HG03521 (cell line): ENCODE measurements at regions not wholly inside any gene's neighbourhood (a gene's known extent, or its start where the extent isn't known, plus 50 kb on each side); places are given as distances from the start of the nearest gene placed in this dataset.

ENCODE experiments used
- ATAC-seq: cut with Tn5 transposase; IDR thresholded peaks from one replicate; pipeline ENCODE4 v1.9.1; 2021; ENCODE audit warnings: mild to moderate bottlenecking, moderate library complexity; ENCODE audit not compliant: unreplicated experiment

DNA sequence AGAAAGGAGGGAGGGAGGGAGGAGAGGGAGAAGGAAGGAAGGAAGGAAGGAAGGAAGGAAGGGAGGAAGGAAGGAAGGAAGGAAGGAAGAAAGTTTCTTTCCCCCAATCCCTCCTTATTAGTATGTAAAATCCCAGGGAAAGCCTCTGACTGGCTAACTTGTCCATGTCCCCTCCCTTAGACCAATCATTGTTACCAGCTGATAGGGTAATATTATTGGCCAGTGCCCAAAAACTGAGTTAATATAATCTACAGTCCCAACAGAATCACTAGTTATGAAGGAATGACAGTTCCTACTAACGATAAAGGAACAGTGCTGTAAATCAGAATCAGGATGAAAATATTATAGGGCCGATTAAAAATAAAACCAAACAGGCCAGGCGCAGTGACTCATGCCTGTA lies 53.6 kb upstream of the CCNG1 start:
- no peak for ATAC-seq

- ATAC-seq: no peak
These were observed 52.7 kb upstream of the CCNG1 start for GRCh38 chr5:163384669-163385068.

- no peak for ATAC-seq
These were observed 52.1 kb upstream of the CCNG1 start for GRCh38 chr5:163385271-163385670.

DNA sequence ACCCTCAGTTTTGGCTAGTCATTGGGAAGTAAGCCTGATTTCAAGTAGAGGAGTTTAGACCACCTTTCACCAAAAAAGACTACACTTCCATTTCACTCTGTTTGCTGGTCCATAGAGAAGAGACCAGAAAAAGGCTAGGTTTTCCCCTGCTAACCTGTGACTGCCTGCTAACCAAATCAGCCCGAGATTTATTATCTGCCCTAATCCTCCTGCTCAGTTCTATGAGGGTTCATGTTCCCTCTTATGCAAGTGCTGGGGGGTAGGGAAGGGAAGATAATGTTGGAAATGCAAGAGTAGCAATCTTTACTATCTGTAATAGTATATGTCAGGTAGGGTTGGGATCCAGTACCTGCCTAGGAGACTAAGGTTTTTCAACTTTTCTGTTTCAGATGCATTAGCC lies 51.6 kb upstream of the CCNG1 start:
- ATAC-seq: no peak

- ATAC-seq: no peak
These were observed 51.0 kb upstream of the CCNG1 start for GRCh38 chr5:163386352-163386751.

DNA sequence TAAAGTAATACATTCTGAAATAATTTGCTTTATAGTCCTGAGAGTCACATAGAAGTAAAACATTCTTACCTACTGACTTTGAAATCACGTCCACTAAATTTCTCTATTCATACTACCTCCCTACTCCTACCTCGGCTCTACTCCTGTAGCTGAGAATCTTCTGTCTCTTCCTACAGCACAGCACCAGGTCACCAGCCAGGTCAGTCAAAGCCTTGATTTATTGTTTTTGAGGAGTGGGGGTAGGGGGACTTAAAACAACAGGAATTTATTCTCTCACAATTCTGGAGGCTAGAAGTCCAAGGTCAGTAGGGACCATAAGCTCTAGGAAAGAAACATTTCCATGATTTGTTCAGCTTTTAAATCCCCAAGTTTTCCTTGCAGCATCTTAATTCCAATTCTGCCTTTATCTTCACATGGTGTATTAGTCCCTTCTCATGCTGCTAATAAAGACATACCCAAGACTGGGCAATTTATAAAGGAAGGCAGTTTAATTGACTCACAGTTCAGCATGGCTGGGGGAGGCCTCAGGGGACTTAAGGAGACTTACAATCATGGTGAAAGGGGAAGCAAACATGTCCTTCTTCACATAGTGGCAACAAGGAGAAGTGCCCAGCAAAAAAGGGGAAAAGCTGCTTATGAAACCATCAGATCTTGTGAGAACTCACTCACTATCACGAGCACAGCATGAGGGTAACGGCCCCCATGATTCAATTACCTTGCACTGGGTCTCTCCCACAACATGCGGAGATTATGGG lies 49.6 kb upstream of the CCNG1 start:
- no peak for ATAC-seq
